ENCODE measurements at regions not wholly inside any gene's neighbourhood (a gene's known extent, or its start where the extent isn't known, plus 50 kb on each side); places are given as distances from the start of the nearest gene placed in this dataset.

GRCh38 chr18:37667836-37668235 is 102.2 kb upstream of the CELF4 start:
- Histone ChIP-seq H3K9me3 (ENCODE audit: control insufficient read depth, low read length) (no peaks in the 10 kb centered on the region), H3K27ac (ENCODE audit: low read depth, low read length) (no peak overlapping the region), H3K9ac (ENCODE audit: extremely low read depth, low read length, poor library complexity, severe bottlenecking) (no peak overlapping the region), H3K4me3 (ENCODE audit: low read length) (no peak overlapping the region), H3K4me1 (ENCODE audit: control insufficient read depth, insufficient read depth, low read length) (peaks cover 16% of the 10 kb centered on the region), H3K27me3 (ENCODE audit: control insufficient read depth, insufficient read depth, low read length, poor library complexity, severe bottlenecking) (no peaks in the 10 kb centered on the region), H3K36me3 (ENCODE audit: control insufficient read depth, insufficient read depth, low read length) (no peaks in the 10 kb centered on the region)
- Mint-ChIP-seq H3K27me3 (ENCODE audit: insufficient read depth) (peaks cover 2% of the 10 kb centered on the region), H3K36me3 (ENCODE audit: low read depth) (no peaks in the 10 kb centered on the region), H3K4me1 (peaks cover 32% of the 10 kb centered on the region), H3K4me3 (no peak overlapping the region), H3K9me3 (no peaks in the 10 kb centered on the region), H3K27ac (no peak overlapping the region)
- no peak for TF ChIP-seq CTCF (conservative IDR thresholded peaks at IDR 0.05)
- WGBS, 2 experiments (ENCODE audit: insufficient coverage in 1 of 2, insufficient read length in 1 of 2) = 87 to 100% methylated on average over 1 of the region's 1 CpG
- DNase-seq = no peak

DNA sequence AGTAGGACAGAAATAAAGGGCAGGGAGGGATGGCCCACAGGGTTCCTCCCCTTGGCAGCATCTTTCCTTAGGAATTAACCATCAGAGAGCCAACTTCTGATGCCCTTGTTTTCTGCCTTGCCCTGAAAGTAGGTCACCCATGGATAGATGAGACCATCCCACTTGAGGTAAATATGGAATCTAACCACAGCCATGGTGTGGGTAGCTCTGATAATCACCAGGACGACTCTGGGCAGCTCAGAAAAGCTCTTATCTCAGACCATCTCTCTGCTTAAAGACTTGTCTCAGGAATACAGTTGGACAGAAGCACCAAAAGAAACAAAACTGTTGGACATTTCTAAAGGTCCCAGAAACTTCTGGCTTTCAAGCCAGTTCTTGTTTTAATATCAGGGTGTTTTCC is 101.4 kb upstream of the CELF4 start:
- WGBS, 2 experiments (ENCODE audit: insufficient coverage in 1 of 2, insufficient read length in 1 of 2) = 94 to 100% methylated on average over 1 of the region's 1 CpG
- H3K27me3 Mint-ChIP-seq (ENCODE audit: insufficient read depth) = peaks cover 2% of the 10 kb centered on the region
- H3K27ac Mint-ChIP-seq = no peak overlapping the region

DNA sequence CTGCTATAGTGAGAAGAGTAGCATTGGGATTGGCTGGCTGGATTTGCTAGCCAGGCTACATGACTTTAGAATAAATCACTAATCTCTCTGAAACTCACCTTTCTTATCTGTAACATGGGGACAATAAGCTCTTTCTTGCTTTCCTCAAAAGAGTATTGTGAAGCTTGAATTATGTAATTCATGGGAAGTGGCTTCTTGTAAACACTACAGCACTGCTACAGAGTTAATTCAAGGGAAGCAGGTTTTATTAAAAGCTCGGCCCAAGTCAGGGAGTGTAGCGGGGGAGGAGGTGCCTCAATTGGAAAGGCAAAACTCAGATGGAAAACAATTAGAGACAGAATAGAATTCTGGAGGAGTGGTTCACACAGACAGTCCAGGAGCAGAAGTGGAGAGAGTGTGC is 100.9 kb upstream of the CELF4 start:
- WGBS, 2 experiments (ENCODE audit: insufficient coverage in 1 of 2, insufficient read length in 1 of 2) = 90 to 93% methylated on average over 2 of the region's 2 CpGs
- H3K9ac ChIP-seq (ENCODE audit: extremely low read depth, low read length, poor library complexity, severe bottlenecking) = no peak overlapping the region

More for the DNA sequence above, 101.4 kb upstream of the CELF4 start:
- Histone ChIP-seq H3K4me3 (ENCODE audit: low read length) (no peak overlapping the region), H3K27ac (ENCODE audit: low read depth, low read length) (no peak overlapping the region), H3K4me1 (ENCODE audit: control insufficient read depth, insufficient read depth, low read length) (peaks cover 21% of the 10 kb centered on the region), H3K36me3 (ENCODE audit: control insufficient read depth, insufficient read depth, low read length) (no peaks in the 10 kb centered on the region), H3K9me3 (ENCODE audit: control insufficient read depth, low read length) (no peaks in the 10 kb centered on the region), H3K27me3 (ENCODE audit: control insufficient read depth, insufficient read depth, low read length, poor library complexity, severe bottlenecking) (no peaks in the 10 kb centered on the region), H3K9ac (ENCODE audit: extremely low read depth, low read length, poor library complexity, severe bottlenecking) (no peak overlapping the region)
- Mint-ChIP-seq H3K9me3 (no peaks in the 10 kb centered on the region), H3K4me3 (no peak overlapping the region), H3K36me3 (ENCODE audit: low read depth) (no peaks in the 10 kb centered on the region), H3K4me1 (peaks cover 38% of the 10 kb centered on the region)
- no peak for DNase-seq
- no peak for TF ChIP-seq CTCF (conservative IDR thresholded peaks at IDR 0.05)

More for the DNA sequence above, 100.9 kb upstream of the CELF4 start:
- H3K27me3 Mint-ChIP-seq (ENCODE audit: insufficient read depth) = no peaks in the 10 kb centered on the region
- peaks cover 39% of the 10 kb centered on the region for H3K4me1 Mint-ChIP-seq
- TF ChIP-seq CTCF (conservative IDR thresholded peaks at IDR 0.05) = no peak
- no peaks in the 10 kb centered on the region for H3K36me3 Mint-ChIP-seq (ENCODE audit: low read depth)
- no peak overlapping the region for H3K4me3 Mint-ChIP-seq
- no peaks in the 10 kb centered on the region for H3K9me3 Mint-ChIP-seq
- no peak overlapping the region for H3K27ac ChIP-seq (ENCODE audit: low read depth, low read length)
- no peak overlapping the region for H3K4me3 ChIP-seq (ENCODE audit: low read length)
- no peak for DNase-seq
- no peak overlapping the region for H3K27ac Mint-ChIP-seq
- H3K9me3 ChIP-seq (ENCODE audit: control insufficient read depth, low read length) = no peaks in the 10 kb centered on the region
- no peaks in the 10 kb centered on the region for H3K27me3 ChIP-seq (ENCODE audit: control insufficient read depth, insufficient read depth, low read length, poor library complexity, severe bottlenecking)
- no peaks in the 10 kb centered on the region for H3K36me3 ChIP-seq (ENCODE audit: control insufficient read depth, insufficient read depth, low read length)
- peaks cover 23% of the 10 kb centered on the region for H3K4me1 ChIP-seq (ENCODE audit: control insufficient read depth, insufficient read depth, low read length)

Data from endodermal cell (in vitro differentiated cells).